NCI-H1417 treated with DMSO at 0.1 percent for 48 hours (cell line): ENCODE measurements at regions not wholly inside any gene's neighbourhood (a gene's known extent, or its start where the extent isn't known, plus 50 kb on each side); places are given as distances from the start of the nearest gene placed in this dataset.
"Not testable (repeated sequence)": the region's sequence is repeated elsewhere in the genome, so short reads cannot be mapped to it uniquely, and the experiment has no call there.

Experiments
- DNase-seq: peaks from one replicate; lab custom pipeline; 2025; lab: John Stamatoyannopoulos, UW

- no peak for DNase-seq
Observed at GRCh38 chr20:8990770-8991169, 78.1 kb upstream of the PLCB4 start.

DNA sequence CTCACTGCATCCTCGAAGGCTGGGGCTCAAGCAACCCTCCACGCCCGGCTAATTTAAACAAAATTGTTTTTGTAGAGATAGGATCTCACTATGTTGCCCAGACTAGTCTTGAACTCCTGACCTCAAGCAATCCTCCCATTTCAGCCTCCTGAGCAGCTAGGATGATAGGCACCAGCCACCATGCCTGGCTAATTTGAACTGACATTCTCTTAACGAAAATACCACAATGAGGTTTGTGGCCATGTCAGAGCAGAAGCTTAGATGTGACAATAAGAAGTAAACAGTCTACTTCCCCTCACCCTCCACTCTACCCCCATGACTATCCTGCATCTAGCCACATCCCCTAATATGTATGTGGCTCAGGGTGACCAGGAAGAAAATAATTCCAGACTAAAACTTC is 74.8 kb upstream of the PLCB4 start:
- DNase-seq: no peak

- DNase-seq: no peak
Observed at GRCh38 chr20:8995761-8996160, 73.1 kb upstream of the PLCB4 start.

- DNase-seq: no peak
Observed at GRCh38 chr20:8996817-8997512, 71.9 kb upstream of the PLCB4 start.

DNA sequence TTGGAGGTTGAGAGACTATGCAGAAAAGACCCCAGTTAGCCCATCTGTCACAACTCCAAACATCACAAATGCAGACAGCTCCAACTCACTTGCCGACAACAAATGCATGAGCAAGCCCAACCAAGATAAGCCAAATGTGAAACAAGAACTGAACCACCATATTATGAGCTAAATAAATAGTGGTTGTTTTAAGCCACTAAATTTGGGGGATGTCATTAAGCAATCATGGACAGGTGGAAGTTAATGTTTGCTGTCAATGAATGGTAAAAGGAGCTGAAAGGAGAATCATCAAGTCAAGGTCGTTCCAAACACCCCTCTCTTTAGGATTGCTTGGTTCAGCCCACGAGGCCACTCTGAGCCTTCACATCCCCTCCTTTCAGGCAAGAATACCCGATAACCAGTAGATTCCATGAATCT is 71.2 kb upstream of the PLCB4 start:
- no peak for DNase-seq

- no peak for DNase-seq
Observed at GRCh38 chr20:9011121-9011520, 57.8 kb upstream of the PLCB4 start.

- not testable (repeated sequence) for DNase-seq
Observed at GRCh38 chr20:9015232-9015983, 53.5 kb upstream of the PLCB4 start.

DNA sequence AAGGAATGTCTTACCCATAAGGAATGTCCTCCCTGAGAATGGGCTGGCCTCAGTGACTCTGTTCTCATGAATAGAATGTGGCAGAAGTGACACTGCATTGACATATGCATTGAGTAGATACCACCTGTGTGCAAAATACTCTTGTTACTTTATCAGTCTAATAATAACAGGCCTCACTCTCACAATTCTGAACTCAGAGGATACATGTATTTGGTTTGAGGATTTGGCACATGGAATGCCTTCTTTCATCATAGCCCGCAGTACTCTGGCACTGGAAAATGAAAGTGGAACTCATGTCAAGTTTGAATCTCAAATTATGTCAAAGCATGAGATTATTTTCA is 52.9 kb upstream of the PLCB4 start:
- no peak for DNase-seq

DNA sequence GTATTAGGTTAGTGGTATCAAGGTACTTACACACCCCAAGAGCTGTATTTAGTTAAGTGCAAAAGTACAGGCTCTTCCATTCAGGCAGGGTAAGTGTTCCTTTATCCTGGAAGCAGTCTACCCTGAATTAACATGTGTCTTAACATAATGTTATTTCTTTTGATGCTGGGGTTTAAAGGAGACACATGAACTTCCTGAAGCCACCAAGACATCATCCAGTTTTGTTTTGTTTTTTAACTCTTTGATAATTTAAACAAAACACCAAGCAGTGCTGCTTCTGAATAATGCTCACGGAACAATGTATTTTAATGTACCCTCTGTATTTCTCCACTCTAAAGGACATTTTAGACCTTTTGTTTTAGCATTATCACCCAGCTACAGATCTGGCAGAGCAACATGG is 50.5 kb upstream of the PLCB4 start:
- DNase-seq: no peak
